NT2/D1 (cell line): ENCODE measurements at regions not wholly inside any gene's neighbourhood (a gene's known extent, or its start where the extent isn't known, plus 50 kb on each side); places are given as distances from the start of the nearest gene placed in this dataset.

Experiments
- SUZ12 ChIP-seq: IDR thresholded peaks from 2 replicates; pipeline ENCODE4 v1.6.1; 2011; ENCODE audit not compliant: insufficient read length, insufficient read depth; ENCODE audit errors: extremely low read depth
- YY1 ChIP-seq: IDR thresholded peaks from 2 replicates; pipeline ENCODE4 v1.6.1; 2011; ENCODE audit not compliant: insufficient read length, insufficient read depth

- TF ChIP-seq SUZ12 (no peak), YY1 (no peak)
These were observed 52.9 kb downstream of the ZBTB9 start for GRCh38 chr6:33507261-33507660.
